ENCODE measurements at regions not wholly inside any gene's neighbourhood (a gene's known extent, or its start where the extent isn't known, plus 50 kb on each side); places are given as distances from the start of the nearest gene placed in this dataset.

DNA sequence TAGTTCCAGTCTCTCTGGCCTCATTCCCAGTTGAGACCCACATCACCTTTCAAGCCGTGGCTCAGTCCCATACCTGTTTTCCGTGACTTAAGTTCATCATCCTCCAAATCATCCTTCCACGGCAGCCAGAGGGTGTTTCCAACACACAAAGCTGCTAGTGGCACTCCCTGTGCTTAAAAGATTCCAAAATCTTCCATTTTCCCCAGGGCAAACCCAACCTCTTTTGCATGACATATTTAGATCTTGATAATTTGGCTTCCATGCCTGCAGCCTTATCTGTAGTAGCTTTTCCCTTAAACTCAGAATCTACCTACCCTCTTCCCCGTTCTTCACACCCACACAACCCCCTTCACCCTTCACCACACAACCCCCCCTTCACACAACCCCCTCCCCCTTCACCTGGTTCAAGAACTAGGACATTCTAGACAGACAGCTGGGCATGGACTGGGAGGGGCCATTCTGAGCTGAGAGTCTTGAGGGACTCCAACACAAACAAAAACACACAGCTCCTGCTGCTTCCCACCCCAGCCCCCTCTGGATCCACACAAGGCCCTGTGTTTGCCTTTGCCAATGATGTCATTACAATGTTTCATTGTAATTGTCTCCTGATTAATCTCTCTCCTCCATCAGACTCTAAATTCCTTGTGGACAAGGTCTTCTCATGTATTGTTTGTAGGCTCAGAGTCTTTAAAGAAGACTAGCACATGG, 268.2 kb downstream of the SH3GL2 start:
- intact Hi-C loops (cut with DNase I): no loop called here
- no peak for DNase-seq (ENCODE audit: low spot score)

DNA sequence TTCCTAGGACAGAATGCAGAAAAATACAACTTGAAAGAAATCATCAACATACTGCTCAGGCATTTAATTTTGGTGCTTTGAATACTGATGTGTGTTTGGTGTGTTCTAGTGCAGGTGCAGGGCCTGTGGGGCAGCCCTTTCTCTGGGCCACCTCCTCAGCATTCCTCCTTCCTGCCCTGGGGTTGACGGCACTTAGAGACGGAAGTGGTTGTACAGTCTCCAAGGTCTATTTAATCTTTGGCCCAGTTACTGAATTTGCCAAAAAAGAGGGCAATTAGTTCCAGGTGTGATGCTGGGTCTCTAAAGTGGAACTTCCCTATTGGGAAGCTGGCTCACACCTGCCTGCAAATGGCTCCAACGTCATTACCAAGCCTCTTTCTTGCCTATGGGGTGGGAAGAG, 269.0 kb downstream of the SH3GL2 start:
- intact Hi-C loops (cut with DNase I): no loop called here
- no peak for DNase-seq (ENCODE audit: low spot score)

DNA sequence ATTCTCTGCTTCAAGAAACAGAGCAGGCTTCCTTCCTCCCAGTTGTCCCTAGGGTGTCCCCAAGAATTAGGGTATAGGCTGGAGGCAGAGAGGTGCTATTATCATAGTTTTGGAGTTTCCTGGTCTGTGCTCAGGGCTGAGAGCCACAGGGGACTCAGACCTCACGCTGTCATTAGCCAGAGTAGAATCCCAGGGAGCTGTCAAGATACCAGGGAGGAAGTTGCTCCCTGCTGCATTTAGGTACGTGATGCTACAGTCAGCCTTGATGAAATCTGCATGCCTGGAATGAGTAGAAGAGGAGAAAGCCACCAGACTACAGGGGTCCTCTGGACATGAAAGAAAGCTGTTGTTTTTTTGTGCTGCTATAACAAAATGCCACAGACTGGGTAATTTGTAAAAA, 273.2 kb downstream of the SH3GL2 start:
- intact Hi-C loops (cut with DNase I): no loop called here
- no peak for DNase-seq (ENCODE audit: low spot score)

DNA sequence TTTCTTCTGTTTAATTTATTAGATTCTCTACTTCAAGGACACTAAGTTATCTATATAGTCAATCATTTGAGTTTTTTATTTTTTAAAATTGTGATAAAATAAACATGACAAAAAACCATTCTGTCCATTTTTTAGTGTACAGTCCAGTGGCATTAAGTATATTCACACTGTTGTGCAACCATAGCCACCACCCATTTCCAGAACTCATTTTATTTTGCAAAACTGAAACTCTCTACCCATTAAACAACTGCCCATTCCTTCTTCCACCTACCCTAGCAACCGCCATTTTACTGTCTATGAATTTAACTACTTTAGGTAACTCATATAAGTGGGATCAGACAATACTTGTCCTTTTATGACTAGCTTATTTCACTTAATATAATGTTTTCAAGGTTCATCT, 275.6 kb downstream of the SH3GL2 start:
- intact Hi-C loops (cut with DNase I): no loop called here
- no peak for DNase-seq (ENCODE audit: low spot score)

DNA sequence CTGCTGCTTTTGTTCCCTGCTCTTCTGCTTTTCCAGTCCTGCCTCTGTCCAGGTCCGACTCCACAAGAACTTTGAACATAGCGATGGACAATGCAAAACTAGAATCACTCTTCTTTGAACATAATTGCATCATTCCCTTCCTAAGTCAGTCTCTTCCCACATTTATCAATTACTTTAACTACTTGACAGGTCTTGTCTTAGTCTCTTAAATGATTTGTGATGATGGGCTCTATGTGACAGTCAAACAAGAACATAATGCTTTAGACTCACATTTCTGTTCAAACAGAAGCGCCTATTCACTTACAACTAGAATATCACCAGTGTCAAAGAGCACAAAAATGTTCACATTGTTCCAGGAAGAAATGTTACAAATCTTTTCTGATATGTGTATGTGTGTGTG, 278.1 kb downstream of the SH3GL2 start:
- DNase-seq (ENCODE audit: low spot score): no peak
- intact Hi-C loops (cut with DNase I): no loop called here

DNA sequence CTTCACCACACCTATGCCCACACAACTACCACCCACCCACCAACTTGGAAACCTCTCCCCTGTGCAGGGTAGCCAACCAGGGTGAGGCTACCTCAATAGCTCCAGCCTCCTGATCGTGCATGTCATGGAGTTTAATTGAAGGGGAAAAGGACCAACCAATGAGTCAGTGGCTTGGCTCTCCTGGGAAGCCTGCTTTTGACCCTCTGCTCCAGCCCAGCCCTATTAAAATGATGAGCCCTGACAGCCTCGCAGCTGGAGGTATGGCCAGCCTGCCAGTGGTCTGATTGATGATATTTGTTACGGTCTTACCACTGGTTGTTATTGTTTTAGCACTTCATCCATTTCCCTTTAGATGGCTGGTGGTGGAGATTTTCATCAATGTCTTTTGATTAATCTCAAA, 280.4 kb downstream of the SH3GL2 start:
- intact Hi-C loops (cut with DNase I): no loop called here
- DNase-seq (ENCODE audit: low spot score): no peak

DNA sequence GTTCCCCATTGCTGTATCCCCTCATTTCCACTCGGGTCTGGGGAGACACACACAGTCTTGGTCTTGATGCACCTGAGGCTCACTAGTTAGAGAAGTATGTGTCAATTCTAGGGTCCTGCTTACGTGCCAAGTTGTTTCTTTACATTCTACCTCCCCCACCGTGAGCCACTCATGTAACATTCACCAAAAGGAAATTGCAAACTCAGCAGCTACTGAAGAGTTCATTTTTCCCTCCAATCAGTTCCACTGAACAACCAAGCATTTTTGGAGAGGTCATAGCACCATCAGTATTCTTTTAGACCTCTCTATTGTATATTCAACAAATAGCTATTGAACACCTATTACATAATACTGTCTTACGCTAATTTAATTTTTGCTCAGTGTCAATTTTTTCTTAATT, 281.1 kb downstream of the SH3GL2 start:
- DNase-seq (ENCODE audit: low spot score): no peak
- intact Hi-C loops (cut with DNase I): no loop called here

DNA sequence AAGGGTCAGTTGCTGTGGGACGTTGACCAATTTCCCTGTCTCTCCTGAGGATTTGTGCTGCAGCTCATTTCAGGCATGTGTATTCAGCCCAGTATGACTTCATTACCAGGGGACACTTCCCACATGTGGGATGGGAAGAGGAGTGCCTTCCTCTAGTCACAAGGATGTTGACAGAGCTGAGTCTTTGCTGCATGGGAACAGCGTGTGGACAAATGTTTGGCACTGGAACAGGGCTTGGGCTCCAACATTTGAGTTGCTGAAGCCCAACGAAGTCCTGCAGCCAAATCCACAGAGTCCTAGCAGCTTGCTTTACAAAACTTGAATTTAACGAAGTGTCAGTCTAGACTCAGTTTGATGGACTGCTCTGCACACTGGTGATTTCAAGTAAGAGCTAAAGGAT, 283.2 kb downstream of the SH3GL2 start:
- DNase-seq (ENCODE audit: low spot score): no peak
- intact Hi-C loops (cut with DNase I): no loop called here

DNA sequence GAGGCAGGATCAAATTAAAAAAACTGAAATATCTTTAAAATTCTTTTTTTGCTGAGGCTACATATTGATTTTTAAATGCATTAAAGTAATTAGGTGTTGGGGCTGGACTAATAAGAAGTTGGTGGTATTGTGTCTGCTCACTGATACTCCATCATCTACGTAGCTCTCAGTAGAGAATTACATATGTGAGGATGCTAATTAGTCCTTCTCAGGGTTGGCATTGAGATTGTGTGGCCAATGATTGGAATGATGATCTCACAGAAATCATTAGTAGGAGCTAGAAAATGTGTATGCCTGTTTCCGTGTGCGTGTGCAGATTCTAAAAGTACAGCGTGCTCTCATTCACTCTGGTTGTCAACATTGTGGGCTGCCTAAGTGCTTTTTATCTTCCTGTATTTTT, 283.8 kb downstream of the SH3GL2 start:
- intact Hi-C loops (cut with DNase I): no loop called here
- no peak for DNase-seq (ENCODE audit: low spot score)

DNA sequence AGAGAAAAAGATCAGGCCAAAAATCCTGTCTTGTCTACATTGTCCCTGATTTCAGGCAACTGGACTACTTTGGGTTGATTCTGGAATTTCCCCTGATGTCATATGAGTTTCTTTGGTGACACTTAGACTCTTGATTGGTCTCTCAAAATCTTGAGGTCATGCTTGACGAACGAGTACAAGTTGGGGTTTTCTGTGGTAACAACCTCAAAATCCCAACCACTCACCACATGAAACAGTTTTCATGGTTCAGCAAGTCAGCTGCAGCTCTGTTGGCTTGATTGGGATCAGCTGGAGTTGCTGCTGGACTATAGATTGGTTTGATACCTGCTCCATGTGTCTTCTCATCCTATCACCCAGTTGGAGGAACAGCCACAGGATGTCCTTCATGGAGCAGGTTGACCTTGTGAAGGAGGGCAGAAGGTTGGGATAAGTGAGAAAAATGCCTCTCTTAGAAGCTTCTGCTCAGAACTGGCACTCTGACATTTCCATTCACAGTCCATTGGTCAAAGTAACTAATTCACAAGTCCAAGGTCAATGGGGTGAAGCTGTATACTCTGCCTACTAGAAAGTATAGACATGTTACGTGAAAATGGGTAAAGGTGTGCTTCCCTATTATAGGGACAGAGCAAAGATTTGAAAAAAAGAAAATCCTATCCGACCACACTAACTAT, 284.5 kb downstream of the SH3GL2 start:
- no peak for DNase-seq (ENCODE audit: low spot score)
- intact Hi-C loops (cut with DNase I): no loop called here

DNA sequence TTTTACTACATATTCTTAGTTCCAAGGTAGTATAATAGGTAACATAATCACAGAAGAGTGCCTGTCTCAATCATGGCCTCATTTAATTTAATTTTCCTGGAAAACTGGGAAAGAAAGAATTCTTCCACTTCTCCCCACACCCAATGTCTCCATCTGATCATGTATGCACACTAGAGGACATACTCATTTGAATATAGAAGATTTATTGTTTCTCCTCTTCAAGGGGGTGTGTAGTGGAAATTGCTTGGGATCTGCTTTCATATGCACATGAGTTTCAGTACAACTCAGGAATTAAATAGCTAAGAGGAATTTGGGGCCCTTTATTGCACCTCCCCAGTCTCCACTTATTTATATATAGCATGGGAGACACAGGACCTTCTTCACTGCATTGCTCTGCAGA, 285.1 kb downstream of the SH3GL2 start:
- intact Hi-C loops (cut with DNase I): no loop called here
- DNase-seq (ENCODE audit: low spot score): no peak

DNA sequence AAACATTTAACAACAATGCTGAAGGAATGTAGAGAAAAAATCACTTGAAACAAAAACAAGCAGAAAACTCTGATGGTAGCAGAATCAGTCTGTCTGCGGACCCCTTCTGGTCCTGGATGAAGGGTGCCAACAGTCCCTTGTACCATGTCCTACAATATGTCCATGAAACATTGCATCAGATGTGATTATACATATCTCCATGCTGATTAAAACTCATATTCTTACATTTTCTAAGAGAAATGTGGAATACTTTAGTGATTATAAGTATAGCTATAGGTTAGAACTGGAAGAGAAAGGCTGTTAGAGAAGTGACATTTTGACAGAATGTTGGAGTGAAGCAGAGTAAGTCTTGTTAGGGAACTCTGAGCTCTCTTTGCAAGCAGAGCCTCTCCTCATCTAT, 286.1 kb downstream of the SH3GL2 start:
- no peak for DNase-seq (ENCODE audit: low spot score)
- intact Hi-C loops (cut with DNase I): no loop called here

DNA sequence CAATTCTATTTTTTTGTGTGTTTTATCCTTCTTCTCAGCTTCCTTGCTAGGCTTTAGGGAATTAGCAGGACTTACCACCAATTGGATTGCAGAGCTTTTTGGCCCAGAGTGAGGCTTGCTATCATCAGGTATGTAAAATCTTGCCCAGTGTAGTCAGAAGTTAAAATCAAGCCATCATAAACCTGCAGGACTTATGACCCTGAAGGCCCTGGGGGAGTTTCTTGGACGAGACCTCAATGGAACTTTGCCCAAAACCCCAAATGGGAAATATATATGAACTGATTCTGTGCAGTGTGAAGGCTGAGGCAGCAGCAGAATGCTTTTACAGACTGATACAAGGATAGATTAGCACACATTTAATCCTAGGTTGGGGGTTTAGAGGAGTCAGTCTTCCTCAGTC, 287.0 kb downstream of the SH3GL2 start:
- intact Hi-C loops (cut with DNase I): no loop called here
- no peak for DNase-seq (ENCODE audit: low spot score)

DNA sequence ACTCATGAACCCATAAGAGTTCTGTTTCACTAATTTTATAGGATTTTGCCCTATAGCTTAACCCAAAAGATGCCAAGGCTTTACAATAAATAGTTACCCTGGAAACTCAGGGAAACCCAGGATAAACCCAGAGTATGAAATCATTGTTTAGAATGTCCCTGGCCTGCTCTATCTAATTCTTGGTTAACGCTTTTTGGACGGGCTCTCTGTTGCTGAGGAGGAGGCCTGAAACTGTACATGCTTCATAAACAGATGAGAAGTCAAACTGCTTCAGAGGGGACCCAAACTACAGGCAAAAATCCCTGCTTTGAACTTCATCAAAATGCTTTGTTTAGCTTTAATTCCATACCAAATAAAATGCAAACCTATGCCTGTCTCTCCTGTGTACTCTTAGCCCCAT, 291.9 kb downstream of the SH3GL2 start:
- no peak for DNase-seq (ENCODE audit: low spot score)
- intact Hi-C loops (cut with DNase I): loop anchor here in 1 of 2 donors (10.0 kb wide), 1 partner anchor 494 kb away; no protein-coding TSS in a partner anchor

DNA sequence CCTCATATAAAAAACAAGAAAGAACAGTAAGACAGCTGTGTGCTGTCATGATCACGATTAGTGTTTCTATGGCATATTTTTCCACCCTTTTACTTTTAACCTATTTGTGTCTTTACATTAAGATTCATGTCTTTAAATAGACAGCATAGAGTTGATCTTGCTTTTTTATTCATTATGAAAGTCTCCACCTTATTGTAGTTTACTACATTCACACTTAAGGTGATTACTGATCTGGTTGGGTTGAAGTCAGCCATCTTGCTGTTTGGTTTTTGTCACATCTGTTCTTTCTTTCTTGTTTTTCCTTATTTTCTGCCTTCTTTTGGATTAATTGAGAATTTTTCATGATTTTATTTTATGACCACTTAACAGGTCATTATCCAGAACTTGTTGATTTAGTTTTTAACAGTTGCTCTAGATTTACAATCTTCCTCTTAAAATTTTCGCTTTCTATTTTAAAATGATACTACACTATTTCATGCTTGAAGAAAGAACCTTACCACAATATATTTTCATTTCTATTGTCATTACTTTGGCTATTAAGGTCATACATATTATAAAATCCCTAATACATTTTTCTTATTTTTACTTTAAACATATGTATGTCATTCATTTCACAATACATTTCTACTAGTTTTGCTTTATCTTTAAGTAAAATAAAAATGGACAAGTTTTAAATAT, 292.5 kb downstream of the SH3GL2 start:
- intact Hi-C loops (cut with DNase I): loop anchor here in 1 of 2 donors (10.0 kb wide), 1 partner anchor 493 kb away; no protein-coding TSS in a partner anchor
- DNase-seq (ENCODE audit: low spot score): no peak

DNA sequence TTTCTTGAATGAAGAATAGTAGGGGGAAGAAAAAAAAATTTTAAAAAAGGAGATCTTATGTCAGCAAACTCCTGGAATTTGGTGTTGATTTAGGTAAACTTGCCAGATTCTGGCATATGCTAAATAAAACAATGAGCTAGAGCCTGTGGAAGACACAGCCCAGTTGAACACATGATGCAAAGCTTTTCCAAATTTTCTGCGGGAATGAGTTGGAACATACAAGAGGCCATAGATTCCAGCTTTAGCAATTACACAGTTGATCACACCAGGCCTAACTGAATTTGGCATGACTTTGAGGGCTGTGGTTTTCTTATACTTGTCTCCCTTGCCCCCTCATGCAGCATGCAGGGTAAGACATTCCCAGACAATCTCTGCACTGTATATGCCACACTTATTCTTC, 297.0 kb downstream of the SH3GL2 start:
- intact Hi-C loops (cut with DNase I): loop anchor here in 1 of 2 donors (10.0 kb wide), 1 partner anchor 489 kb away; no protein-coding TSS in a partner anchor
- no peak for DNase-seq (ENCODE audit: low spot score)

DNA sequence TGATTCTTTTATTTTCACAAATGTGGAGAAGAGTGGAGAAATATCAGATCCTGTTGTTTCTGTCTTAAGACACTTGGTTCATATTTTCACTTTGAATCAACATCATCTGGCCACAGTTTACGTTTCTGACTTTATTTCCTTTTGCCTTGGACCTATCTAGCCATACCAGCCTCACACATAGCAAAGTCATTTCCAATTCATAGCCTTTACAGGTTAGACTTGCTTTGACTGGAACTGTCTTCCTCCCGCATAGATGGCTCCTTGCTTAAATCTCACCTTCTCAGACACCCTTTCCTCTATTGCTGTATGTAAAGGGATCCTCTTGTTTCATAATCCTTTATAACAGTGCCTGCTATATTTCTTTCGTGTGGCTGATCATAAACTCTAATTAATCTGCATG, 297.8 kb downstream of the SH3GL2 start:
- intact Hi-C loops (cut with DNase I): loop anchor here in 1 of 2 donors (10.0 kb wide), 1 partner anchor 488 kb away; no protein-coding TSS in a partner anchor
- DNase-seq (ENCODE audit: low spot score): no peak

DNA sequence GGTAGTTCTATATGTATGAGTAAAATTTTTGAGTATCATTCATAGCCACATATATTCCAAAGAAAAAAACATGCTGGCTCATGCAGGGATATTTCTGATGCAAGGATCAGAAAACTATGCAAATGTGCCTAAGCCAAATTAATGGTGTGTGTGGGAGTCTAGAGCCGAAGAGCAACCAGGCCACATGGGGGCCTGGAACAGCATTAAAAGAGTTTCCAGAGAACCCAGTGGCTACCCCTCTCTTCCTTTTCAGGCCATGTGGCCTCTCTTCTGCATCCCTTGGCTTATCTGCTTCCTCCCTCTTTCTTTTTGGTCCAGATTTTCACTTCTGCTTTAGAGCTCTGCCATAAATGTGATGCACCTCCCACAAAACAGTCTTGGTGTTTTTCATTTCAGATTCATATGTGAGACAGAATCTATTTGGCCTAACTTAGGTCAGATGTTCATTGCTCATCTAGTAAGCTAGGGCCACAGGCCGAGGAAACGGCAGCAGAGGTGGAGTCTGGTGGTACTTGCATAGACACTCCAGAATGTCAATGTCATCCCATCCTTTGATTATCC, 300.0 kb downstream of the SH3GL2 start:
- intact Hi-C loops (cut with DNase I): loop anchor here in 1 of 2 donors (10.0 kb wide), 1 partner anchor 486 kb away; no protein-coding TSS in a partner anchor
- no peak for DNase-seq (ENCODE audit: low spot score)

DNA sequence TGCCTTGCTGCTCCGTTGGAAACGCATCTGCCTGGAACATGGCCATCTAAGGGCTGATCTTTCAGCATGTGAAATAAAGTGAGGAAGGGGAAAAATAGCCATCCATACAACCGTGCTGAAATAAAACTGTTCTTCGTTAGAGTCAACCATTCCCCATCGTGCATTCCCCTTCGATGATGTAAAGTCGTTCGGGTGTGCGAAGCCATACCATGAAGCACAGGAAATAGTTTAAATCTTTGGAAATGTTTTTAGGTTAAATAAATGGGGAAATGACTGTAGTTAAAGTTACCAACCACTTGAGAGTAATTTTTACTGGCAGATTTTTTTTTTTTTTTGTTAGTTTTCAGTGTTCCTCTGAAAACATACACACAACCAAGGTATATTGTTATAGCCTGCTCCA, 302.5 kb downstream of the SH3GL2 start:
- intact Hi-C loops (cut with DNase I): no loop called here
- no peak for DNase-seq (ENCODE audit: low spot score)

Data from posterior vena cava (tissue), 2 donors.